ENCODE measurements at regions not wholly inside any gene's neighbourhood (a gene's known extent, or its start where the extent isn't known, plus 50 kb on each side); places are given as distances from the start of the nearest gene placed in this dataset.

DNA sequence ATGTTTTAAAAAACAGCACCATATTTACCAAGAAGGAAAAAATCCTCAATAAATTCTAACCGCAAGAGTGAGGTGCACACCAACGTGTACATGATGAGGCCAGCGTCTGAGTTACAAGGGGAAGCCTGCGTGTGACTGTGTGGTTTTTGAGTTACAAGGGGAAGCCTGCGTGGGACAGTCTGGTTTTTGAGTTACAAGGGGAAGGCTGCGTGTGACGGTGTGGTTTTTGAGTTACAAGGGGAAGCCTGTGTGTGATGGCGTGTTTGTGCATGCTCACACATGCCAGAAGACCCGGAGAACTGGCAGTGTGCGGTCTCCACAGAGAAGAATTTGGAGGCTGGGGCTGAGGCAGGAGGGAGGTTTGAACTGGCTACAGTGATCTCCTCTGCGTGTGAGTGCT, 1376.4 kb downstream of the TBC1D22A start:
- no peaks in the 10 kb centered on the region for H3K27me3 ChIP-seq (ENCODE audit: insufficient read depth, low read length)
- H3K4me1 ChIP-seq (ENCODE audit: insufficient read depth, low read length) = no peaks in the 10 kb centered on the region
- H3K9me3 ChIP-seq (ENCODE audit: low read depth, low read length) = no peaks in the 10 kb centered on the region
- H3K4me3 ChIP-seq (ENCODE audit: low read length) = no peak overlapping the region

GRCh38 chr22:48138427-48138826, 1376.0 kb downstream of the TBC1D22A start:
- Histone ChIP-seq H3K4me1 (ENCODE audit: insufficient read depth, low read length) (no peaks in the 10 kb centered on the region), H3K27me3 (ENCODE audit: insufficient read depth, low read length) (no peaks in the 10 kb centered on the region)

DNA sequence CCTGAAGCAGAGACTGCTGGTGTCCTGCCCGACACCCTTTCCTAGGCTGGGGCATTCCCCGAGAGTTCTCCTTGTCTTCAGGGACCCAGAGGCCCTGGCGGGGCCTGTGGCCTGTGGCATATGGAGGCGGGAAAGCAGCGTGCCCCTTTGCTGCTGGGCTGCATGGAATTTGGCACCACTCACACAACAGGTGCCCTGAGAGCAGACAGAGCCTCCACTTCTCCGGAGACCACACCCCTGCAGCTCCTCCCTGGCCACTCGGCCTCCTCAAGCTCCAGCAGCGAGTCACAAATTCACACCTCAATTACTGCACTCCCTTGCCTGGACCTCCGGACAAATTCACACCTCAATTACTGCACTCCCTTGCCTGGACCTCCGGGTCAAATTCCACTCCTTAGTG, 1375.2 kb downstream of the TBC1D22A start:
- Histone ChIP-seq H3K9me3 (ENCODE audit: low read depth, low read length) (no peaks in the 10 kb centered on the region), H3K4me1 (ENCODE audit: insufficient read depth, low read length) (no peaks in the 10 kb centered on the region), H3K27me3 (ENCODE audit: insufficient read depth, low read length) (no peaks in the 10 kb centered on the region), H3K4me3 (ENCODE audit: low read length) (no peak overlapping the region)

More at GRCh38 chr22:48138427-48138826, 1376.0 kb downstream of the TBC1D22A start:
- H3K9me3 ChIP-seq (ENCODE audit: low read depth, low read length) = no peaks in the 10 kb centered on the region
- no peak overlapping the region for H3K4me3 ChIP-seq (ENCODE audit: low read length)

GRCh38 chr22:48135592-48135991, 1373.1 kb downstream of the TBC1D22A start:
- H3K27me3 ChIP-seq (ENCODE audit: insufficient read depth, low read length) = no peaks in the 10 kb centered on the region
- H3K9me3 ChIP-seq (ENCODE audit: low read depth, low read length) = no peaks in the 10 kb centered on the region
- no peaks in the 10 kb centered on the region for H3K4me1 ChIP-seq (ENCODE audit: insufficient read depth, low read length)
- H3K4me3 ChIP-seq (ENCODE audit: low read length) = no peak overlapping the region

GRCh38 chr22:48125416-48125815, 1363.0 kb downstream of the TBC1D22A start:
- peaks cover 3% of the 10 kb centered on the region for H3K27me3 ChIP-seq (ENCODE audit: insufficient read depth, low read length)
- no peaks in the 10 kb centered on the region for H3K9me3 ChIP-seq (ENCODE audit: low read depth, low read length)
- no peak overlapping the region for H3K4me3 ChIP-seq (ENCODE audit: low read length)
- H3K4me1 ChIP-seq (ENCODE audit: insufficient read depth, low read length) = no peaks in the 10 kb centered on the region

DNA sequence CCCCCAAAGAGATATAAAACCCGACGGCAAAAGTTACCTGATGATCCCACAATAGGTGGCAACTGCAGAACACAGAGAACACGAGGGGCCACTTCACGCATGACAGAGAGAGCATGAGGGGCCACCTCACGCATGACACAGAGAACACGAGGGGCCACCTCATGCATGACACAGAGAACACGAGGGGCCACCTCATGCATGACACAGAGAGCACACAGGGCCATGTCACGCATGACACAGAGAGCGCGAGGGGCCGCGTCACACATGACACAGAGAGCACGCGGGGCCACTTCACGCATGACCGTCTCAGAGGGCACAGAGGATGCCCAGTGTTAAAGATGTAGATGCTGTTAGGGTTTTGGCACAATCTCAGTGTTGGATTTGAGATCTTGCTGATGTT, 1359.5 kb downstream of the TBC1D22A start:
- Histone ChIP-seq H3K4me3 (ENCODE audit: low read length) (no peak overlapping the region), H3K4me1 (ENCODE audit: insufficient read depth, low read length) (no peaks in the 10 kb centered on the region), H3K9me3 (ENCODE audit: low read depth, low read length) (no peaks in the 10 kb centered on the region), H3K27me3 (ENCODE audit: insufficient read depth, low read length) (peaks cover 3% of the 10 kb centered on the region)

- Histone ChIP-seq H3K9me3 (ENCODE audit: low read depth, low read length) (no peaks in the 10 kb centered on the region), H3K4me3 (ENCODE audit: low read length) (no peak overlapping the region), H3K27me3 (ENCODE audit: insufficient read depth, low read length) (peaks cover 3% of the 10 kb centered on the region), H3K4me1 (ENCODE audit: insufficient read depth, low read length) (no peaks in the 10 kb centered on the region)
These were observed 1356.2 kb downstream of the TBC1D22A start for GRCh38 chr22:48118654-48119053.

DNA sequence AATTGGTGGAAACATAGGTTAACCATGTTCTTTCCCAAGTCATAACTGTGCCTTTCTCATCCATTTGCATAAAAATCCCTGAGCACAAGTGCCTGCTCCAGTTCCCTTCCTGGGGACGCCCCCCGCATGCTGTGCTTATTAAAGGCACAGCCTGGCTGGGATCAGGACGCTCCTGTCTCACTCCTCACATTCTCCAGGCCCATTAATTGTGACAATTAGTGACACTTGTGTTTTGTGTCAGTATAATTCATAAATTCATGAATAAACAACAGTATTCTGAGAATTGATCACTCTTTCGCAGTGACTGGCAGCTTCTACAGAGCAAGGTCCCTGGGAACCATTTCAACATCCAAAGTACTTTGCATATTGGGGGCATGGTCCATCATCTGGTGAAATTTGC, 1354.4 kb downstream of the TBC1D22A start:
- H3K27me3 ChIP-seq (ENCODE audit: insufficient read depth, low read length) = no peaks in the 10 kb centered on the region

GRCh38 chr22:48112687-48113521, 1350.5 kb downstream of the TBC1D22A start:
- Histone ChIP-seq H3K4me3 (ENCODE audit: low read length) (no peak overlapping the region), H3K9me3 (ENCODE audit: low read depth, low read length) (peaks cover 8% of the 10 kb centered on the region), H3K27me3 (ENCODE audit: insufficient read depth, low read length) (no peaks in the 10 kb centered on the region), H3K4me1 (ENCODE audit: insufficient read depth, low read length) (no peaks in the 10 kb centered on the region)

More for the DNA sequence above, 1354.4 kb downstream of the TBC1D22A start:
- Histone ChIP-seq H3K4me3 (ENCODE audit: low read length) (no peak overlapping the region), H3K9me3 (ENCODE audit: low read depth, low read length) (no peaks in the 10 kb centered on the region), H3K4me1 (ENCODE audit: insufficient read depth, low read length) (no peaks in the 10 kb centered on the region)

DNA sequence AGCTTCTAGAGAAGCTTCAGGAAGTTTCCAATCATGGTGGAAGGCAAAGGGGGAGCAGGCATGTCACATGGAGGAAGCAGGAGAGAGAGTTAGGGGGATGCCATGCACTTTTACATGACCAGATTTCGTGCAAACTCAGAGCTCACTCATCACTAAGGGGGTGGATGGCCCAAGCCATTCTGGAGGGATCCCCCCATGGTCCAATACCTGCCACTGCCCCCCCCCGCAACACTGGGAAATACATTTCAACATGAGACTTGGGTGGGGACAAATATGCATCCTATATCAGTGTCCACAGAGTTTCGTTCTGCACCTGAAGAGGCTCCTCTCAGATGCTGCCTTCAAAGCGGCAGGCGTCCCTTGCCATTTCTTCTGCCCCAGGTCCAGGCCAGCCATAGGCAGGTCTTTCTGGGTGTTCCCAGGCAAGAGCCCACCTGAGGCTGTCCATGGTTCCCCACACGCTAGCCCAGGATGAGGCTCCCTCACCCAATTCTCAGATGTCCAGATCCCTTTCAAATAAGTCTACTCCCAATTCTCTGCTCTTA, 1344.3 kb downstream of the TBC1D22A start:
- Histone ChIP-seq H3K9me3 (ENCODE audit: low read depth, low read length) (peaks cover 8% of the 10 kb centered on the region), H3K27me3 (ENCODE audit: insufficient read depth, low read length) (no peaks in the 10 kb centered on the region), H3K4me1 (ENCODE audit: insufficient read depth, low read length) (no peaks in the 10 kb centered on the region), H3K4me3 (ENCODE audit: low read length) (no peak overlapping the region)

- Histone ChIP-seq H3K9me3 (ENCODE audit: low read depth, low read length) (peaks cover 8% of the 10 kb centered on the region), H3K4me3 (ENCODE audit: low read length) (no peak overlapping the region), H3K4me1 (ENCODE audit: insufficient read depth, low read length) (no peaks in the 10 kb centered on the region), H3K27me3 (ENCODE audit: insufficient read depth, low read length) (no peaks in the 10 kb centered on the region)
These were observed 1343.8 kb downstream of the TBC1D22A start for GRCh38 chr22:48106215-48106614.

DNA sequence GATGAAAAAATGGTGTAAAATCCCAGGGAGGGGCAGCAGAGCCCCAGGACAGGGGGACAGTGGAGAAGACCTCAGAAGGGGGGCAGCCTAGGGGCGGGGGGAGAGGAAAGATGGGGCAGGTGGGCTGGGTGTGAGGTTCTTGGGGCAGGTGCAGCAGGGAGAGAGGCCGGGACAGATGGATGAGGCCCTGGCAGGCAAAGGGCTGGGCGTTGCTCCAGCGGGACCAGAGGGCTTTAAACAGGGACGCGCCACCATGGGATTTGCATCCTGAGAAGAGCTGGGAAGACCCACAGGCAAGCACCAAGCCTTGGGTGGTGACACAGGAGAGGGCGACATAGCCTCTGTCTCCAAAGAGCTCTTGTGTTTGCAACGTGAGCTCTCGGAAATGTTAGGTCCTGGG, 1342.8 kb downstream of the TBC1D22A start:
- Histone ChIP-seq H3K9me3 (ENCODE audit: low read depth, low read length) (peaks cover 8% of the 10 kb centered on the region), H3K27me3 (ENCODE audit: insufficient read depth, low read length) (no peaks in the 10 kb centered on the region), H3K4me1 (ENCODE audit: insufficient read depth, low read length) (peaks cover 7% of the 10 kb centered on the region), H3K4me3 (ENCODE audit: low read length) (no peak overlapping the region)

GRCh38 chr22:48104766-48105165, 1342.3 kb downstream of the TBC1D22A start:
- peaks cover 8% of the 10 kb centered on the region for H3K9me3 ChIP-seq (ENCODE audit: low read depth, low read length)
- no peak overlapping the region for H3K4me3 ChIP-seq (ENCODE audit: low read length)
- H3K27me3 ChIP-seq (ENCODE audit: insufficient read depth, low read length) = no peaks in the 10 kb centered on the region
- peaks cover 12% of the 10 kb centered on the region for H3K4me1 ChIP-seq (ENCODE audit: insufficient read depth, low read length)

- H3K27me3 ChIP-seq (ENCODE audit: insufficient read depth, low read length) = no peaks in the 10 kb centered on the region
- H3K4me3 ChIP-seq (ENCODE audit: low read length) = no peak overlapping the region
- peaks cover 17% of the 10 kb centered on the region for H3K4me1 ChIP-seq (ENCODE audit: insufficient read depth, low read length)
- peaks cover 8% of the 10 kb centered on the region for H3K9me3 ChIP-seq (ENCODE audit: low read depth, low read length)
These were observed 1341.8 kb downstream of the TBC1D22A start for GRCh38 chr22:48104102-48104738.

- Histone ChIP-seq H3K9me3 (ENCODE audit: low read depth, low read length) (peaks cover under 1% of the 10 kb centered on the region), H3K4me1 (ENCODE audit: insufficient read depth, low read length) (peaks cover 24% of the 10 kb centered on the region), H3K27me3 (ENCODE audit: insufficient read depth, low read length) (no peaks in the 10 kb centered on the region), H3K4me3 (ENCODE audit: low read length) (no peak overlapping the region)
These were observed 1340.9 kb downstream of the TBC1D22A start for GRCh38 chr22:48103126-48103875.

All from mononuclear cell (primary cell).